ENCODE measurements at regions not wholly inside any gene's neighbourhood (a gene's known extent, or its start where the extent isn't known, plus 50 kb on each side); places are given as distances from the start of the nearest gene placed in this dataset.

- Mint-ChIP-seq H3K9me3 (no peaks in the 10 kb centered on the region), H3K27ac (no peak overlapping the region), H3K36me3 (no peaks in the 10 kb centered on the region), H3K27me3 (ENCODE audit: low read depth) (no peaks in the 10 kb centered on the region; the same call in 1 of the 2 replicates), H3K4me3 (no peak overlapping the region), H3K4me1 (no peaks in the 10 kb centered on the region)
- DNase-seq (ENCODE audit: low spot score) (no peak), ATAC-seq (no peak)
- ChIA-PET POLR2A (no interaction called here), CTCF (no interaction called here)
- TF ChIP-seq TEAD4 (CRISPR knock-in tag; IDR thresholded peaks at IDR 0.05) (no peak), NFE2L1 (CRISPR knock-in tag; IDR thresholded peaks at IDR 0.05) (no peak), JAZF1 (CRISPR knock-in tag; IDR thresholded peaks at IDR 0.05) (no peak), MXD4 (CRISPR knock-in tag; IDR thresholded peaks at IDR 0.05; ENCODE audit: borderline replicate concordance) (no peak), PRRX2 (CRISPR knock-in tag; IDR thresholded peaks at IDR 0.05) (no peak), ATF1 (CRISPR knock-in tag; IDR thresholded peaks at IDR 0.05) (no peak), RORB (CRISPR knock-in tag; IDR thresholded peaks at IDR 0.05) (no peak), SMAD3 (CRISPR knock-in tag; IDR thresholded peaks at IDR 0.05; ENCODE audit: borderline replicate concordance) (no peak), AFF4 (CRISPR knock-in tag; IDR thresholded peaks at IDR 0.05; ENCODE audit: borderline replicate concordance) (no peak), NR2C2 (CRISPR knock-in tag; IDR thresholded peaks at IDR 0.05) (no peak), TEAD1 (CRISPR knock-in tag; IDR thresholded peaks at IDR 0.05) (no peak), ZNF219 (CRISPR knock-in tag; IDR thresholded peaks at IDR 0.05; ENCODE audit: borderline replicate concordance) (no peak), NFATC4 (CRISPR knock-in tag; IDR thresholded peaks at IDR 0.05) (no peak), CREM (CRISPR knock-in tag; IDR thresholded peaks at IDR 0.05) (no peak), ZNF232 (CRISPR knock-in tag; IDR thresholded peaks at IDR 0.05) (no peak), ERG (CRISPR knock-in tag; IDR thresholded peaks at IDR 0.05) (no peak)
- TF ChIP-seq, protein P1, sequence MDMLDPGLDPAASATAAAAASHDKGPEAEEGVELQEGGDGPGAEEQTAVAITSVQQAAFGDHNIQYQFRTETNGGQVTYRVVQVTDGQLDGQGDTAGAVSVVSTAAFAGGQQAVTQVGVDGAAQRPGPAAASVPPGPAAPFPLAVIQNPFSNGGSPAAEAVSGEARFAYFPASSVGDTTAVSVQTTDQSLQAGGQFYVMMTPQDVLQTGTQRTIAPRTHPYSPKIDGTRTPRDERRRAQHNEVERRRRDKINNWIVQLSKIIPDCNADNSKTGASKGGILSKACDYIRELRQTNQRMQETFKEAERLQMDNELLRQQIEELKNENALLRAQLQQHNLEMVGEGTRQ (CRISPR knock-in tag; IDR thresholded peaks at IDR 0.05) = no peak
- TF ChIP-seq, protein P2, sequence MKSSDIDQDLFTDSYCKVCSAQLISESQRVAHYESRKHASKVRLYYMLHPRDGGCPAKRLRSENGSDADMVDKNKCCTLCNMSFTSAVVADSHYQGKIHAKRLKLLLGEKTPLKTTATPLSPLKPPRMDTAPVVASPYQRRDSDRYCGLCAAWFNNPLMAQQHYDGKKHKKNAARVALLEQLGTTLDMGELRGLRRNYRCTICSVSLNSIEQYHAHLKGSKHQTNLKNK (CRISPR knock-in tag; IDR thresholded peaks at IDR 0.05) = no peak
Observed at GRCh38 chr5:13029211-13029610, 915.3 kb downstream of the DNAH5 start.

- DNase-seq (ENCODE audit: low spot score) (no peak), ATAC-seq (no peak)
- no peaks in the 10 kb centered on the region for H3K36me3 Mint-ChIP-seq
- no peaks in the 10 kb centered on the region for H3K9me3 Mint-ChIP-seq
- no peaks in the 10 kb centered on the region; the same call in 1 of the 2 replicates for H3K27me3 Mint-ChIP-seq (ENCODE audit: low read depth)
- no peak overlapping the region for H3K4me3 Mint-ChIP-seq
- H3K27ac Mint-ChIP-seq = no peak overlapping the region
- POLR2A ChIA-PET = interaction anchor here (0.5 to 0.6 kb wide), 2 partner anchors 14 to 165 kb away, joined by 3 to 6 read pairs; no protein-coding TSS in a partner anchor
- CTCF ChIA-PET = no interaction called here
- H3K4me1 Mint-ChIP-seq = no peaks in the 10 kb centered on the region
- TF ChIP-seq ZNF671 (CRISPR knock-in tag; IDR thresholded peaks at IDR 0.05) (no peak), NR3C1 (CRISPR knock-in tag; conservative IDR thresholded peaks at IDR 0.05; ENCODE audit: low read depth) (no peak), CREM (CRISPR knock-in tag; IDR thresholded peaks at IDR 0.05) (no peak), NFATC4 (CRISPR knock-in tag; IDR thresholded peaks at IDR 0.05) (no peak), AR (CRISPR knock-in tag; IDR thresholded peaks at IDR 0.05) (no peak), GRHL2 (CRISPR knock-in tag; IDR thresholded peaks at IDR 0.05; ENCODE audit: insufficient replicate concordance, severe bottlenecking) (no peak), OVOL2 (CRISPR knock-in tag; IDR thresholded peaks at IDR 0.05; ENCODE audit: borderline replicate concordance) (no peak), JUN (CRISPR knock-in tag; IDR thresholded peaks at IDR 0.05) (no peak), PRDM15 (CRISPR knock-in tag; IDR thresholded peaks at IDR 0.05) (no peak)
Observed at GRCh38 chr5:13027874-13028273, 916.6 kb downstream of the DNAH5 start.

Measured in WTC11 (cell line).